Hepatic stellate cell (primary cell): ENCODE measurements at regions not wholly inside any gene's neighbourhood (a gene's known extent, or its start where the extent isn't known, plus 50 kb on each side); places are given as distances from the start of the nearest gene placed in this dataset.

Experiments used
- DNase-seq: peaks from one replicate; pipeline ENCODE4 v3.0.0; 2011; ENCODE audit warnings: low spot score

DNA sequence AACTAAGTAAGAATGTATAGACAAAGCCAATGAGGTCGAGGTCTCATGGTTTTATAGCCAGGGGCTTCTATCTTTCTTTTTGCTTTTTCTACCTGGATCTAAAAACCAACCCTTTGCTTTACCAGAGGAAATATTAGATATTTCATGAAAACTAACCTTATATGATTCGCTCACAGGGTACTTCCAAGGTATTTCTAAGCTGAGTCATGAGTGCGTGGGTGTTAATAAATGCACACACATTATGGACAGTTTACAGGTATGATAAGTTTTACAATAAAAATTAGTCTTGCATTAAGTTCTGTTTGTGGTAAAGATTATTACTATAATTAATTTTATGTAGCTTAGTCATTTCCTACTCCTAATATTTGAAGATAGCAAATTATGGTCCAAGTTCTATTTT lies 217.2 kb downstream of the CHRM3 start:
- no peak for DNase-seq

DNA sequence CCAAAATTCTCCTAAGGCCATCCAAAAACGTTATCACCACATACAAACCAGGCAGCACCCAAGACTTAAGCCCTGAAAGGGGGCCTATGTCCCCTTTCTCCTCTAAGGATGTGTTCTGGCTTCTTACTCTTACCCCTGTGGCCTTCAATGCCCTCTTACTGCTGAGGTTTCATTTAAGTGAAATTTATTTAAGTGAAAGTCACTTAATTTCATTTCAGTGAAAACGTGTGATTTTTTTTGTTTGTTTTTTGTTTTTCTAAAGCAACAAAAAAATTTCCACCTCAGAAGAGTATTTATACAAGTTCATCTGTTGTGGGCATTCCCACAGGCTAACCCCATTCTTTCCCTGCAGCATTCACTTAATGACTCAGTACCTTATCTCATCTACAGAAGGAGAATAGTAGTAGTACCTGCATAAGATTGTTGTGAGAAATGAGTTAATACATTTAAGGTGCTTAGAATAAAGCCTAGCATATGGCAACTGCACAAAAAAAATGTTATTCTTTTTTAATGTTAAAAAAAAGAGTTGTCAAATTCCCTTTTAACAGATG lies 220.6 kb downstream of the CHRM3 start:
- no peak for DNase-seq

DNA sequence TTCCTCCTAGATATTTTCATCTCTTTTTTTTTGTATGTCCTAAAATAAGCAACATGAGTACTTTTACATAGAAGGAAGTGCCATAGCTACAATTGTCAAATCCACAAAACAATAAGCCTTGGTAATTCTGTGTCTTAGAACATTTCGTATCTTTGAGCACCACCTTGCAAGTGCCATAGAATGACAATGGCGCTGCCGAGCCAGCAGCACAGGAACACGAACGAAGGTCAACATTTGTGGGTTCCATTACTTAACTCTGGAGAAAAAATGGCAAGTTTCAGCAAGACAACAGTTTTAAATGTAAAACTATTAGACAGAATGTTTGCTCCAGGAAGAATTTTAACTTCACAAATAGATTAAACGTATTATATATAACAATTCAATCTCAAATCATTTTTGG lies 222.1 kb downstream of the CHRM3 start:
- DNase-seq, result no peak

DNA sequence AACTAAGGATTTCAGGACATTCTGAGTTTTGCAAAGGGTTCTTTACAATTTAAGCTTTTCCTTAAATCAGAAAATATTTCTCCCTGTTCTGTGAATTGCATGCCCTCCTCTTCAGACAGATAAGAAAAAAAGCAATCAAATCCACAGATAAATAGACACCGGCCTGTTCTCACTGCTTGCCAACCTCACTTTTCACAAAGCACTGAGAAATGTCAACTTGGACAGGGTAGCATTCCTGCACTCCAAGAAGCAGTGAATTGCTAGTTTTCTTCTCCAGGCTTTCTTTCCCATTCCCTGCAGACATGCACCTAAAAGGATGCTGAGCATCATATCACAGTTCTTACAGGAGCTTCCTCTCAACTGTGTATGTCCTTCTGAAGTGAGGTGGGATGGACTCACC lies 226.0 kb downstream of the CHRM3 start:
- no peak for DNase-seq

DNA sequence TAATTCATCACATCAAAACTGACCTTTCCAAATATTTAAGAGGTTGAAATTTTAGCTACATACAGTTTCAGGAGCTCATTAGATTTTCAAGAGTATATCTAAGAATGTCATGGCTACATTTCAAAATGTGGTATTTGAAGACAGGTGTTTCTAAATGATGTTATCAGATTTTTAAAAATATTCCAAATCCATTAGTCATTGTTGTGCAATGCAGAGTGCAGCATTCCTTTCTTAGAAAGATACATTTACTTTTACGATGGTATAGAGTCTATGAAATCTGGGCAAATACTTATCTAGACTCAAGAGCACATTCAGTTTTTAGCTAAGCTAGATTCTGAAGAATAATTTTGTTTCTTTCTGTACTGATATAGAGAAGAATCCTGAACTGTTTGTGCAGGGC lies 230.3 kb downstream of the CHRM3 start:
- no peak for DNase-seq

DNA sequence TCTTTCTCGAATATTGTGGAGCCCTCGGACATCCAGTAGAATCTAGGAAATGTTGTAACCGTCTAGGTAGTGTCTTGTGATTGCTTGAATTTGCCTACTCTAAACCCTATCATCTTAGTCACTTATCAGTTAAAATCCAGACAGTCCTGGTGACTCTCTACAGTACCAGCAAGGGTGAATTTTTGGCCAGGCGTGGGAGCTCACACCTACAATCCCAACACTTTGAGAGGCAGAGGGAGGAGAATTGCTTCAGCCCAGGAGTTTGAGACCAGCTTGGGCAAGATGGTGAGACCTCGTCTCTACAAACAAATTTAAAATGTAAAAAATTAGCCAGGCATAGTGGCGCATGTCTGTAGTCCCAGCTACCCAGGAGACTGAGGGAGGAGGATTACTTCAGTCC lies 230.9 kb downstream of the CHRM3 start:
- DNase-seq, result no peak

DNA sequence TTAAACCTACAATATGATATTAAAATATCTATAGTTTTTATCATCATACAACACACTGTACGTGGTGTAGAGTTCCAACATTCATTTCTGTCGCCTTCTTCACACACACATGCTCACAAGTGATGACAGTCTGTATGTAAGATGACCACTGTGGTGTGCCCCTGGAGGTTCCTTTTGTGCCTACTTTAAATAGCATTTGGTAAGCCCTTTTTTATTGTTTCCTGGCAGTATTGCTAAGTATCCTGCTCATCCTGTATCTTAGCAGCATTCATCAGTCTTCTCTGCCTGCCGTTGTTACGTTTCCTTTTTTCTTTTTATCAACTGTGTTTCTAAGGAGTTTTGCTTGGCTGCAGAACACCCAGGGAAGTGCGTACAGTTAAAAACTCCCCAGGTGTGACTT lies 231.4 kb downstream of the CHRM3 start:
- no peak for DNase-seq

DNA sequence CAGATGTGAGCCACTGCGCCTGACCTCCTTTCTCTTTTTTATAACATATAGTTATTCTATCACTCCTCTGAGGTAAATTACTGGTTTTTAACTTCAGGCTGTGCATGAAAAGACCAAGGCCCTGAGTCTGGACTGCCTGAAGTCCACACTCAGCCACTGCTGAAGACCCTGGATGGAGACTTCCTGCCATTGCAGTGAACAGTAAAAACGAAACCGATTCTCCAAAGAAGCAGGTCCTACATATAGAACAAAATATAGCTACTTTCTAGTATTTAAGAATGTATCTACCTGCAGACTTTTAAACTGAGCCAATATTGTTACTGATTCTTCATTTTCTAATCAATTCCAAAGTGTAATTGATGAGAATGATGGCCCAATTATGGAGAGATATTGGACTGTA lies 232.8 kb downstream of the CHRM3 start:
- DNase-seq, result no peak

DNA sequence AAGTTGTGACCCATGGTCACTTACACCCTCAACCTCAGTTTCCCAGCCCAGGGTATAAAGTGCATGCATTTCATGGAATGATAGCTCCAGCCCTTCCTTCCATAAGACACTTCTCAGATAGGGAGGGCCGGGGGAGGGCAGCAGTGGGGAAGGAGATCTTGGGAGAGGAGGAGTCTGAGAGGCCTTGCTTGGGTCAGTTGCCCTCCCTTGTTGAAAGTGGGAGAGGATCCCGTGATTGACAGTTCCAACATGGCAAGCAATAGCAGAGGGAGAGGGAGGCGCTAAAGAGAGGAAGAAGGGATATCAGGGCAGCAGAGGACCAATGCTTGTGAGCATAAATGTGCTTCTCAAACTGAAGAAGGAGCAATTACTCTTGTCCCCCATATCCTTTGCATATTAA lies 244.4 kb downstream of the CHRM3 start:
- no peak for DNase-seq

DNA sequence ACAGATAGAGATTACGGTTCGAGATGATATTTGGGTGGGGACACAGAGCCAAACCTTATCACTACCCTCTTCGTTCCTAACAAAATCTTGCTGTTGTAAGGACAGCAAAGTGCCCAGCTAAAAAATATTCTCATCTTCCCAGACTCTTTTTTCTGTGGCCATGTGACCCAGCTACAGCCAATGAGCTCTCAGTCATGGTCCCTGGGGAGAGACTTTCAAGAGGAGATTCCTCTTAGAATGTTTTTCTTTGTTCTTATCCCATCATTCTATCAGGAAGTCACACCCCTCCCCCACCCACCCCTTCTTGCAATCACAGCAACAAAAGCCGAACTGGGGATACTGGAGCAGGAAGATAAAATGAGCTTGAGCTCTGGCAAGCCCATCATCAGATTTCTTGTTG lies 247.1 kb downstream of the CHRM3 start:
- no peak for DNase-seq

DNA sequence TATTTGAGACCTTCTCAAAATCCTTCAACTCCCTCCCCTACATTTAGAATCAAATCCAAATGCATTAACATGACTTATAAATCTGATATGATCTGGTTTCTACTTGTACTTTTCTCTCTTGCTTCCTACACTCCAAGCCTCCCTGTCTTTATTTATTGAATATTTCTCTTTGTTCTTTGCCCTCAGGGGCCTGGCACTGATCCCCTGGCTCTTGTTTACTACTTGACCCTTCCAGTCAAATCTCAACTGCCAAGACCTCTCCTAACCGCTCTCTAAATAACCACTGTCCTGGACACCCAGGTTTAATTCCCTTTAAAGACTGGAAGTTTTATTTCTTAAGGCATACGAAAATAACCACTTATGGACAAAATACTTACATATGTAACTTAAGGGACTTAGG lies 248.9 kb downstream of the CHRM3 start:
- no peak for DNase-seq

DNA sequence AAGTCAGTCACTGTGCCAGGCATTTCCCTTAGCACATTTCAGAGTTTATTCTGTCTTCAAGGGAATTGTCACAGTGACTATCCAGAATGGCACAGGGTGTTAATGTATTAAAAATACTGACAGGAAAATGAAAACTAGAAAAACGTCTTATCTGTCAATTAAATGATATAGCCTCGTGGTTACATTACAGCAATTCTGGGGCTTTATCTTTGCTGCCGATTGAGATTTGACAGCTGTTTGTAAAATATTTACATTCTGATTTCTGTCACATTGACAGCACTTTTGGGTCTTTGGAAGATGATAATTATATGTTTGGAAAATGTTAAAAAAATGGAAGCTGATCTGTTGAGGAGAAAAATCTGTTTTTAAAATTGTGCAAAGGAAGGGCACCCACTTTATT lies 250.0 kb downstream of the CHRM3 start:
- DNase-seq, result no peak

DNA sequence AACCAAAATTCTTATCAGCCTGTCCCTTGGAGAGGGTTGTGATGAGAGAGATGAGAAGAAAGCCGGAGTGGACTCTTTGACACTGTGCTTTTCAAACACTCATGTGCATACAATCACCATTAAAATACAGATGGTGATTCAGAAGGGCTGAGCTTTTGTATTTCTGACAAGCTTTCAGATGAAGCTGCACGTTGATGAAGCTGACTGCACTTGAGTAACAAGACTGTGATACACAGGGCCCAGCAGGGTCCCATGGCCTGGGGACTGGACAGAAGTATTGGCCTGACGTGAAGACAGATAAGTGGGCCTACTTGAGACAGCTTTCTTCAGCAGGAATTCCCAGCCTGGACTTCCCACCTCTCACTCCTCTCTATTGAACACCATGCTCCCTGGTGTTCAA lies 258.2 kb downstream of the CHRM3 start:
- no peak for DNase-seq

DNA sequence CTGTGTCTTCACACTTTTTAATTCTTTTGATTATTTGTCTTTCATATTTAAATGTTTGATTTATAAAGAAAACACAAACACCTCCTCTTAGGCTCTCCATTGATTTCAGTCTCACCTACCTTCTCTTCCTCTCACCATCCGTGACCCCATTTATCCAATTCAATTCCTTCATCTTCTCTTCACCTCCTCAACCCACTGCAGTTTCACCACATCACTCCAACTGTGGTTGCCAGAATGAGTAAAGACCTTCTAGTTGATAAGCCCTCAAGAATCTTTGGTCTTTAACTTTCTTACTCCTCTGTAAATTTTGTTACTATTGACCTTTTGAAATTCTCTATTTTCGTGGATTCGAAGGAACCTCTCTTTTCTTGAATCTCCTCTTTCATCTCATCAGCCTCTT lies 260.7 kb downstream of the CHRM3 start:
- no peak for DNase-seq

DNA sequence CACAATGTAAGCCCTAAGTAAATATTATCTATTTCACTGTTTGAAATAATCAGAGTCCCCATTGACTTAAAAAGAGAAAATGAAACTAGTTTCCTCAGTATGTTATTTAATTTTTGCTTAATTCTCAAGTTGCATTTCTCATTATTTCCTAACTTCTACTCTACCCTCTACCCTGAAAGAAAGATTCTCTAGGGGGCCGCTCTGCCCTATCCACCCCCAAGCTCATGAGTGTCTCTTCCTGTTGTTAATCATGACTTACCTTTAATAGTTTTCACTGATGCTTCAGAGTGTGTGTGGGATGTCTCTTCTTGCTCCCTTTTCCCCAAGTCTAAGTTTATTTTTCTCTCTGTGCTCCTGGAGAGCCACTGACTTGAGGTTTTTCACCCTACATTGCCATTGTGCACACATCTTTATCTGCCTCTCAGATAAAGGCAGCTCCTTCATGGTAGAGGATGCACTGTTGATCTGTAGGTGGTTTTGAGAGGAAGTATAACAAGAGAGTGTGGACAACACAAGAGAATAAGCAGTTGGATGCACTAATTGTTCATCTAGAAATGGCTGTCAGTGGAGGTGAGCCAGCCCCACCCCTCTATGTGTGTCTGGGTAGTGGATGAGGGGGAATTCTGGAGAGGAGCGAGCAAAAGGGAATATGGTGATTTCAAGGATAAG lies 261.7 kb downstream of the CHRM3 start:
- DNase-seq, result no peak

DNA sequence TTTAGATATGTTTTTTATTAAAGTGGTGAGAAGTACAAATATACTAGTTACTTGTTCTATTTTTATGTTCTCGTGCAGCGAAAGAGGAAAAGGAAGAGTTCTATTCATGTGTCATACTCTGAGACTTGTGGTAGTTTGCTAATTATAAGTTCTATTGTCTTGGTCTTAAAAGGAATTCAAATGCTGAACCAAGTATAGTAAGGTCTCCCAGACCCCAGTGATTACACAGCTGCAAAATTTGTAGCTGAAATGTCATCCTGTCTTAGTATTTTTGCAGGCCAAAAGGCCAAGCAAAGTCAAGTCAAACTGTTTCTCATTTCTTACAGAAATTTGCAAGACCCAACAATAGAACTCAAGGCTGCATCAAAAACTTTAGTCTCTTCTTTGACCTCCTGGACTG lies 268.7 kb downstream of the CHRM3 start:
- DNase-seq, result no peak

DNA sequence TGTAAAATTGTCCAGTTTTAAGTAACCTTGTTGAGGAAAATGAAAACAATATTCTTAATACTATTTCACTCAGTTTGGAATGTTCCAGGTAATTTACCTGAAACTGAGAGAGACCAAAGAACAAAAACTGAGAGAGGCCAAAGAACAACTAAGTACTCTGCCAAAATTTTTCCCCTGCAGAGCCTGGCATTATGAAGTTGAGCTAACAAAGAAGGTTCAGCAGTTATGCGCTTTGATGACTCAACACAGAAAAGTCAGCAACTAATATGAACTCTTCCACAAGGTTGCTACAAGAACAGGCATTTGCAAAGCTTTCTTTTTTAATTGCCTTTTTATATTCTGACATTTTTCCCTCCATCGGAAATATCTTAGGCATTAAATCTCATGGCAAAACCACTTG lies 270.9 kb downstream of the CHRM3 start:
- no peak for DNase-seq

DNA sequence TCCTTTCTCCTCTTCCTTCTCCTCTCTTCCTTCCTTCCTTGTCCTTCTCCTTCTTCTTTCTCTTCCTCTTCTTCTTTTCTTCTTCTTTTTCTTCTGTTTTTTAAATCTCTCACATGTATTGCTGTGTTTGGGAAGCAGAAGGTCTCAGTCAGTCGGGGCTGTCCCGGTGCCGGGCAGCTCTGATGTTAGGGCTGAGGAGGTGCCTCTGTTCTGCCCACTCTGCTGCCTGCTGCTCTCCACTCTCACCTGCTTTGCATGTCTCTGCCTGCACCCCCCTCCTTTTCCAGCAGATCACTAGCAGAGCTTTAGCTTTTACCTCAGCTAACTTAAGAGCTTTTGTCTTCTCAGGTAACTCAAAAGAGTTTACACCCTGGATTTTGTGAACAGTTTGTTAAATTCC lies 276.6 kb downstream of the CHRM3 start:
- DNase-seq, result no peak

DNA sequence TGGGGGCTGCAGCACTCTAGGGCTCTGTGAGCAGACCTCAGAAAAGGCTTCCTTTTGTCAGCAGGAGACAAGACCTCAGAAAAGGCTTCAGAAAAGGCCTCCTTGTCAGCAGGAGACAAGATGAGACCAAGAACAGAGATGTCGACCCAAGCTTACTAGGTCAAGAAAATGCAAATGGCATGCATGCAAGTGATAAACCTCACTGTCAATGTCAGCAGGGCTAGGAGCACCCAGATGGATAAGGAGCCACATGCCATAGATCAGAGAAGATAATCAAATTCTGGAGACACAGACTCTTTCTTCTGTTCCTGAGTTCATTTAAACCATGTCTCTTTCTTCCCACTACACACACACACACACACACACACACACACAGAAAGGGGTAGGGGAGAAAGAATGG lies 285.9 kb downstream of the CHRM3 start:
- DNase-seq, result no peak

DNA sequence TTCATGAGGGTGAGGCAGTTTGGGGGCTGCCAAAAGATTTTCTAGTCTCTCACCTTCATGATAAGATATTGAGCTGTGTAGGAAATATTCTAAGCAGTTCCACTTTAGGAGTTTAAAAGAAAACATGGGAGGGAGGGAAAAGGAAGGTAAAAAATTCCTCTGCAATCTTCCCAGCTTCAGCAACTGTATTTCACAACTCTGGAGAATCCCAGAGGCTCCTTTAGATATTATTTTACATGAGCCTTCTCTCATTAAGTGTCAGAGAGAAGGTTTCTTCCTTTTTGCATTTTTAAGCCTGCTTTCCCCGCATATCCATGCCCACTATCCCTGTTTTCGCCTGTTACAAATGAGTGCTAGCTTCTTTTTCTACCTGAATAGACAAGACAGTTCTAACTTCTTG lies 289.4 kb downstream of the CHRM3 start:
- no peak for DNase-seq

DNA sequence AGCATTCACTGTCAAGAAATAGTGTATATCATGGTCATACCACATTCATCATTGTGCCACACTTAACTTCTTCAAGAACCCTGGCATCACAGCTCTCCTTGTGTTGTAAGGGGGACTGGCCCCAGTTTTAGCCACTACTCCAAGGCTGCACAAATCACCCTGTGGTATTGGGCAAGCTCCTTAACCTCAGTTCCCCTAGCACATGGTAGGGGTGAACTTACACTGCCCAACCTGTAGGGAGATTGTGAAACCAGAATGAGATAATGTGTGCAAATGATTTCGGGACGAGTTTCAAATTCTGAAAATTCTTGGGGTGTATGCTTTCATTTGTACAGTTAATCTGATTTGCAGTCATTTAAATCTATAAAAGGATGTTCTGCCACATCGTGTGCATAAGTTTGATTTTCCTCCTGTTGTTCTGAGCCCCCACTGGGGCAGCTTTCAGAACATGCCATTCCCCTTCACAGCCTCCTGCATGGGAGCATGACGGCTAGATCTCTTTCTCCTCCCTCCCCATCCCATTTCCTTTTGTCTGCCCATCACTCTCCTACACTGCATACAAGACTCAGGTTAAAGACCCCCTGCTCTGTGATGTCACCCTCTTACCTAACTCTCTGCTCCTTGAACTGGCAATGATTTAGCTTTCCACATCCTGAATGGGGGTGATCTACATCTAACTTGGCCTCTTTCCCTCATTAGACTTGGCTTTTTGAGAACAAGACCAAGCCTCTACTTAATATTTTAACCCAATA lies 290.3 kb downstream of the CHRM3 start:
- no peak for DNase-seq

DNA sequence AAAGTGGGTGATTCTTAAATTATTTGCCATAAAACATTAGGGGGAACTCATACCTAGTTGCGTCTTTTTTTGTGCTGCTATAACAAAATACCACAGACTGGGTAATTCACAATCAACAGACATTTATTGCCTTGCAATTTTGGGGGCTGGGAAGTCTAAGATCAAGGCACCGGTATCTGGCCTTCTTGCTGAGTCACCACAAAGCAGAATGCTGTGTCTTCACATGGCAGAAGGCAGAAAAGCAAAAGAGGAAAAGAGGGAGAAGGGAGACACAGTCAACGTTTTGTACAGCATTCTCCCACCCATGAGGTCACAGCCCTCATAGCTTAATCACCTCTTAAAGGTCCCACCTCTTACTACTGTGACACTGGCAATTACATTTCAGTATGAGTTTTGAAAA lies 291.0 kb downstream of the CHRM3 start:
- no peak for DNase-seq

DNA sequence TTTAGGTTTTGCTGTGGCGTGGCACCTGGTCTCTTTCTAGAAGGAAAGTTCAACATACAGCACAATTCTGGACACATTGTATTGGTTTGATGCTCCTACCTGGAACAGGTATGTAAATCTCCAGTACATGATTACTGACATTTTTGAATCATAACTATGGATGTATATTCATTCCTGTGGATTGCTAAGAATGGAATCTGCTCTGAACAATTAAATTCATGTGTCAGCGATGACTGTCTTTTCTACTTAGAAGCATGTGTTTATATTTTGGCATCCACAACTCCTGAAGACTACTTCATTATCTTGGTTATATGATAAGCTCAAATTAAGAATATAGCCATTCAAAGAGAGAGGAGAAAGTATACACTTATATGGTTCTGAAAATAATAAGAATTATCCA lies 291.8 kb downstream of the CHRM3 start:
- no peak for DNase-seq

DNA sequence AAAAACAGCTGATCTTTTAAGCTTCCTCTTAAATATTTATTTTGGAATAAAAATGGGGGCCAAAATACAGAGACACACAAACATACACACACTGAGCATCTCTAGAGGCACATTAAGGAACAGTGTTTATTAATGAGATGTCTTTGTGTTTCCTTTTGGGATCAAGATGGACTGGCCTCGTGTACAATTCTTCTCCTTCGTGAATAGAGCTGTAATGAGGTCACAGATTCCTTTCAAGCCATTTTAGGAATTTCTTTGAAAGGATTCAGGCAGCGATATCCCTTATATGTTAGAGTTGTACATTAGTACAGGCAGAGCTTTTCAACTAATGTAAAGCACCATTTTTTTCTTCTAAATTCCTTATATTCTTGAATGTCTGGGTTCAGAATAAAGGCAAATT lies 295.7 kb downstream of the CHRM3 start:
- DNase-seq, result no peak
